ENCODE measurements at regions not wholly inside any gene's neighbourhood (a gene's known extent, or its start where the extent isn't known, plus 50 kb on each side); places are given as distances from the start of the nearest gene placed in this dataset.

GRCh38 chr12:87152841-87153528, 876.2 kb downstream of the C12orf50 start:
- no peak overlapping the region for H3K4me3 ChIP-seq (ENCODE audit: low read depth, low read length)
- TF ChIP-seq, protein P1, sequence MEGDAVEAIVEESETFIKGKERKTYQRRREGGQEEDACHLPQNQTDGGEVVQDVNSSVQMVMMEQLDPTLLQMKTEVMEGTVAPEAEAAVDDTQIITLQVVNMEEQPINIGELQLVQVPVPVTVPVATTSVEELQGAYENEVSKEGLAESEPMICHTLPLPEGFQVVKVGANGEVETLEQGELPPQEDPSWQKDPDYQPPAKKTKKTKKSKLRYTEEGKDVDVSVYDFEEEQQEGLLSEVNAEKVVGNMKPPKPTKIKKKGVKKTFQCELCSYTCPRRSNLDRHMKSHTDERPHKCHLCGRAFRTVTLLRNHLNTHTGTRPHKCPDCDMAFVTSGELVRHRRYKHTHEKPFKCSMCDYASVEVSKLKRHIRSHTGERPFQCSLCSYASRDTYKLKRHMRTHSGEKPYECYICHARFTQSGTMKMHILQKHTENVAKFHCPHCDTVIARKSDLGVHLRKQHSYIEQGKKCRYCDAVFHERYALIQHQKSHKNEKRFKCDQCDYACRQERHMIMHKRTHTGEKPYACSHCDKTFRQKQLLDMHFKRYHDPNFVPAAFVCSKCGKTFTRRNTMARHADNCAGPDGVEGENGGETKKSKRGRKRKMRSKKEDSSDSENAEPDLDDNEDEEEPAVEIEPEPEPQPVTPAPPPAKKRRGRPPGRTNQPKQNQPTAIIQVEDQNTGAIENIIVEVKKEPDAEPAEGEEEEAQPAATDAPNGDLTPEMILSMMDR (IDR thresholded peaks at IDR 0.05; ENCODE audit: insufficient read depth, low read depth, low read length, missing control alignments): no peak
- DNase-seq (ENCODE audit: low read depth): no peak

- TF ChIP-seq, protein P1 (IDR thresholded peaks at IDR 0.05; ENCODE audit: insufficient read depth, low read depth, low read length, missing control alignments): no peak
- no peak for DNase-seq (ENCODE audit: low read depth)
- no peak overlapping the region for H3K4me3 ChIP-seq (ENCODE audit: low read depth, low read length)
Observed at GRCh38 chr12:87152075-87152474, 877.1 kb downstream of the C12orf50 start.

DNA sequence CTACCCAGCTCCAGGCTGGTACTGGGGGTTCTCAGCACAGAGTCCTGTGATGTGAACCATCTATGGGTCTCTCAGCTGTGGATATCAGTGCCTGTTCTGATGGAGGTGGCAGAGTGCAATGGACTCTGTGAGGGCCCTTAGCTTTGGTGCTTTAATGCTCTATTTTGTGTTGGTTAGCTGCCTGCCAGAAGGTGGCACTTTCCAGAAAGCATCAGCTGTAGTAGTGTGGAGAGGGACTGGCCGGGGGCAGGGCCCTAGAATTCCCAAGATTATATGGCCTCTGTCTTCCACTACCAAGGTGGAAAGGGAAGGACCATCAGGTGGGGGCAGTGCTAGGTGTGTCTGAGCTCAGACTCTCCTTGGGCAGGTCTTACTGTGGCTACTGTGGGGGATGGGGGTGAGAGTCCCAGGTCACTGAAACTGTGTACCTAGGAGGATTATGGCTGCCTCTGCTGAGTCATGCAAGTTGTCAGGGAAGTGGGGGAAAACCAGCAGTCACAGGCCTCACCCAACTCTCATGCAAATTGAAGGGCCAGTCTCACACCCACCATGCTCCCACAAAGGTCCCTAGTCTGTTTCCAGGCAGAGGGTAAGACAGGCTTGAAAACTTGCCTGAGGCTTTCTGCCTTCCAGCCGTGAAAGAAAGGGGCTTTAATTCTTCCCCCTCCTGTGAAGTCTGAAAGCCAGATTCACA, 878.1 kb downstream of the C12orf50 start:
- DNase-seq (ENCODE audit: low read depth): peak; percentile 25
- TF ChIP-seq, protein P1 (IDR thresholded peaks at IDR 0.05; ENCODE audit: insufficient read depth, low read depth, low read length, missing control alignments): no peak
- H3K4me3 ChIP-seq (ENCODE audit: low read depth, low read length): no peak overlapping the region

DNA sequence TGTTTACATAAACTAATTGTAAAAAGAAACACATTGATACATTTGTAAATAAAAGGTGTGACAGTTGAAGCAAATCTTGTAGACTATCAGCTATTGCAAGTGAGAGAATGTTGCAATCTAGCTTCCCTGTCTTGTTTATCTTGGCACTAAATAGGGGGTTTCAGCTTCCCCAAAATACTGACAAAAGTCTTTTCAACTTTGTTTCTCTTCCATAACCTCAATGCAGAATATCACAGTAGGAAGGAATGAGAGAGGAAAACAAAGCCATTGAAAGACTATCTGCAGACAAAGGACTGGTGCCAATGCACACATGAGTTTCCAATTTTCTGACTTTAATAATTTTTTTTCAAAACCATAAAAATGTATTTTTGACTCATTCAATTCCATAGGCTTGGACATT, 886.2 kb upstream of the MGAT4C start:
- H3K4me3 ChIP-seq (ENCODE audit: low read depth, low read length): no peak overlapping the region
- TF ChIP-seq, protein P1 (IDR thresholded peaks at IDR 0.05; ENCODE audit: insufficient read depth, low read depth, low read length, missing control alignments): no peak

GRCh38 chr12:87141091-87141490, 884.9 kb upstream of the MGAT4C start:
- no peak overlapping the region for H3K4me3 ChIP-seq (ENCODE audit: low read depth, low read length)
- TF ChIP-seq, protein P1 (IDR thresholded peaks at IDR 0.05; ENCODE audit: insufficient read depth, low read depth, low read length, missing control alignments): no peak
- DNase-seq (ENCODE audit: low read depth): no peak

More for the DNA sequence above, 886.2 kb upstream of the MGAT4C start:
- no peak for DNase-seq (ENCODE audit: low read depth)

GRCh38 chr12:87140262-87140661, 884.1 kb upstream of the MGAT4C start:
- no peak overlapping the region for H3K4me3 ChIP-seq (ENCODE audit: low read depth, low read length)
- no peak for DNase-seq (ENCODE audit: low read depth)
- TF ChIP-seq, protein P1 (IDR thresholded peaks at IDR 0.05; ENCODE audit: insufficient read depth, low read depth, low read length, missing control alignments): no peak

Data from GM12865 (cell line).